ENCODE measurements at regions not wholly inside any gene's neighbourhood (a gene's known extent, or its start where the extent isn't known, plus 50 kb on each side); places are given as distances from the start of the nearest gene placed in this dataset.

DNA sequence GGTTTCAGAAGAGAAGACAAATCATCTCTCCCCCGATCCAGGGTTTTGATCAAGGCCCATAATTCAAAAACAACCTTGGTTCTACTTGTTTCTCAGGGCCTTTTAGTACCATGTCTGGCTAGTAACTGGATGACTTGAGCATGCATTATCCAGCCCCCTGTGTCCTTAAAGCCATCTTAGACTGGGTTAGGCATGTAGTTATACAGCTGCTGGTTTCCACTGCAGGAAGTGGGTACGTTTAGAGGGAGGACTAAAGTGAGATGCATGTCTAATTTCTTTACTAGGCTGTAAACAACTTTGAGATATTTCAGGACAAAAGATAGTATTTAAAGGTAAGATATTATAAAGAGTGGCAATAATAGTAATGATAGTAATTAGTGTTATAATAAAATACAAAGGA lies 372.0 kb downstream of the PLK2 start:
- Histone ChIP-seq H3K27me3 (ENCODE audit: control insufficient read depth, insufficient read depth, low read length) (no peaks in the 10 kb centered on the region), H3K4me3 (ENCODE audit: low read depth in 2 of 2, low read length in 2 of 2) (no peak overlapping the region), H3K4me1 (ENCODE audit: control insufficient read depth, insufficient read depth, low read length) (peaks cover 14% of the 10 kb centered on the region; the same call in 1 of the 2 replicates), H3K27ac (ENCODE audit: low read length) (peak overlapping the region; percentile 90), H3K9me3 (ENCODE audit: control insufficient read depth, insufficient read depth, low read depth, low read length) (no peaks in the 10 kb centered on the region), H3K36me3 (ENCODE audit: control insufficient read depth, insufficient read depth, low read length) (no peaks in the 10 kb centered on the region)
- ATAC-seq = no peak
- CTCF ChIA-PET = no interaction called here
- BruUV-seq (replicated peaks) = no TSS peak
- TF ChIP-seq, protein P1, sequence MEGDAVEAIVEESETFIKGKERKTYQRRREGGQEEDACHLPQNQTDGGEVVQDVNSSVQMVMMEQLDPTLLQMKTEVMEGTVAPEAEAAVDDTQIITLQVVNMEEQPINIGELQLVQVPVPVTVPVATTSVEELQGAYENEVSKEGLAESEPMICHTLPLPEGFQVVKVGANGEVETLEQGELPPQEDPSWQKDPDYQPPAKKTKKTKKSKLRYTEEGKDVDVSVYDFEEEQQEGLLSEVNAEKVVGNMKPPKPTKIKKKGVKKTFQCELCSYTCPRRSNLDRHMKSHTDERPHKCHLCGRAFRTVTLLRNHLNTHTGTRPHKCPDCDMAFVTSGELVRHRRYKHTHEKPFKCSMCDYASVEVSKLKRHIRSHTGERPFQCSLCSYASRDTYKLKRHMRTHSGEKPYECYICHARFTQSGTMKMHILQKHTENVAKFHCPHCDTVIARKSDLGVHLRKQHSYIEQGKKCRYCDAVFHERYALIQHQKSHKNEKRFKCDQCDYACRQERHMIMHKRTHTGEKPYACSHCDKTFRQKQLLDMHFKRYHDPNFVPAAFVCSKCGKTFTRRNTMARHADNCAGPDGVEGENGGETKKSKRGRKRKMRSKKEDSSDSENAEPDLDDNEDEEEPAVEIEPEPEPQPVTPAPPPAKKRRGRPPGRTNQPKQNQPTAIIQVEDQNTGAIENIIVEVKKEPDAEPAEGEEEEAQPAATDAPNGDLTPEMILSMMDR (IDR thresholded peaks at IDR 0.05) = no peak
- TF ChIP-seq SIN3A (IDR thresholded peaks at IDR 0.05; ENCODE audit: borderline replicate concordance, insufficient read depth, low read depth, low read length) = no peak
- TF ChIP-seq, protein P2, sequence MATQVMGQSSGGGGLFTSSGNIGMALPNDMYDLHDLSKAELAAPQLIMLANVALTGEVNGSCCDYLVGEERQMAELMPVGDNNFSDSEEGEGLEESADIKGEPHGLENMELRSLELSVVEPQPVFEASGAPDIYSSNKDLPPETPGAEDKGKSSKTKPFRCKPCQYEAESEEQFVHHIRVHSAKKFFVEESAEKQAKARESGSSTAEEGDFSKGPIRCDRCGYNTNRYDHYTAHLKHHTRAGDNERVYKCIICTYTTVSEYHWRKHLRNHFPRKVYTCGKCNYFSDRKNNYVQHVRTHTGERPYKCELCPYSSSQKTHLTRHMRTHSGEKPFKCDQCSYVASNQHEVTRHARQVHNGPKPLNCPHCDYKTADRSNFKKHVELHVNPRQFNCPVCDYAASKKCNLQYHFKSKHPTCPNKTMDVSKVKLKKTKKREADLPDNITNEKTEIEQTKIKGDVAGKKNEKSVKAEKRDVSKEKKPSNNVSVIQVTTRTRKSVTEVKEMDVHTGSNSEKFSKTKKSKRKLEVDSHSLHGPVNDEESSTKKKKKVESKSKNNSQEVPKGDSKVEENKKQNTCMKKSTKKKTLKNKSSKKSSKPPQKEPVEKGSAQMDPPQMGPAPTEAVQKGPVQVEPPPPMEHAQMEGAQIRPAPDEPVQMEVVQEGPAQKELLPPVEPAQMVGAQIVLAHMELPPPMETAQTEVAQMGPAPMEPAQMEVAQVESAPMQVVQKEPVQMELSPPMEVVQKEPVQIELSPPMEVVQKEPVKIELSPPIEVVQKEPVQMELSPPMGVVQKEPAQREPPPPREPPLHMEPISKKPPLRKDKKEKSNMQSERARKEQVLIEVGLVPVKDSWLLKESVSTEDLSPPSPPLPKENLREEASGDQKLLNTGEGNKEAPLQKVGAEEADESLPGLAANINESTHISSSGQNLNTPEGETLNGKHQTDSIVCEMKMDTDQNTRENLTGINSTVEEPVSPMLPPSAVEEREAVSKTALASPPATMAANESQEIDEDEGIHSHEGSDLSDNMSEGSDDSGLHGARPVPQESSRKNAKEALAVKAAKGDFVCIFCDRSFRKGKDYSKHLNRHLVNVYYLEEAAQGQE (IDR thresholded peaks at IDR 0.05; ENCODE audit: insufficient read depth in 1 of 2, low read depth in 2 of 2, low read length in 1 of 2) = no peak
- TF ChIP-seq POLR2AphosphoS5 (IDR thresholded peaks at IDR 0.05; ENCODE audit: low read depth, low read length) = no peak
- no peak for TF ChIP-seq TCF7L2 (IDR thresholded peaks at IDR 0.05; ENCODE audit: low read depth, low read length)
- intact Hi-C loops (cut with micrococcal nuclease; ENCODE audit: unreplicated experiment) = no loop called here
- in situ Hi-C loops (cut with HindIII; ENCODE audit: low pct_unique_long_range_greater_than_20kb, low sequenced_read_pairs) = no loop called here
- POLR2A ChIA-PET = no interaction called here
- DNase-seq (ENCODE audit: low read depth, low spot score) = no peak

DNA sequence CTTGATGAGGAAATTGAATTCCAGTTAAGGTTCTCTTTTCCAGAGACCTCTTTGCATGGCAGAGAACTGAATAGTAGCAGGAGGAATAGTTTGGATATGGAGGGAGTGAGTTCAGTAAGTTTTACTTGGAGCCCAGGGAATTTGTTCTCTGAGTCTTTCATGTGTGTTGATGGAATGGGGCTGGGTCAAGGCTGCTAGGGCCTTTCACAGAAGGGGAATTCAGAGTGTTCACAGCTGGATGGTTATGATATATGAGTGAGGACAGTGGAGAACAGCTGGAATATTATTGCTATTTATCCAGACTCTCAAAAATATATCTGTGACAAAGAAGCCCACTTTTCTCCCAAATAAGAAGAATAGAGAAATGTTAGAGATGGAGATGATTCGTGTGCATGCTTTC lies 372.8 kb downstream of the PLK2 start:
- ATAC-seq (no peak), DNase-seq (ENCODE audit: low read depth, low spot score) (no peak)
- Histone ChIP-seq H3K27ac (ENCODE audit: low read length) (peak overlapping the region; percentile 90), H3K4me1 (ENCODE audit: control insufficient read depth, insufficient read depth, low read length) (peaks cover 14% of the 10 kb centered on the region; the same call in 1 of the 2 replicates), H3K9me3 (ENCODE audit: control insufficient read depth, insufficient read depth, low read depth, low read length) (no peaks in the 10 kb centered on the region), H3K4me3 (ENCODE audit: low read depth in 2 of 2, low read length in 2 of 2) (no peak overlapping the region), H3K27me3 (ENCODE audit: control insufficient read depth, insufficient read depth, low read length) (no peaks in the 10 kb centered on the region), H3K36me3 (ENCODE audit: control insufficient read depth, insufficient read depth, low read length) (no peaks in the 10 kb centered on the region)
- no TSS peak for BruUV-seq (replicated peaks)
- no peak for TF ChIP-seq POLR2AphosphoS5 (IDR thresholded peaks at IDR 0.05; ENCODE audit: low read depth, low read length)
- no peak for TF ChIP-seq SIN3A (IDR thresholded peaks at IDR 0.05; ENCODE audit: borderline replicate concordance, insufficient read depth, low read depth, low read length)
- TF ChIP-seq, protein P1 (IDR thresholded peaks at IDR 0.05) = no peak
- no peak for TF ChIP-seq TCF7L2 (IDR thresholded peaks at IDR 0.05; ENCODE audit: low read depth, low read length)
- TF ChIP-seq, protein P2 (IDR thresholded peaks at IDR 0.05; ENCODE audit: insufficient read depth in 1 of 2, low read depth in 2 of 2, low read length in 1 of 2) = no peak
- in situ Hi-C loops (cut with HindIII; ENCODE audit: low pct_unique_long_range_greater_than_20kb, low sequenced_read_pairs) = no loop called here
- intact Hi-C loops (cut with micrococcal nuclease; ENCODE audit: unreplicated experiment) = no loop called here
- ChIA-PET CTCF (no interaction called here), POLR2A (interaction anchor here (0.6 kb wide), 1 partner anchor 40 kb away, joined by 3 read pairs; no protein-coding TSS in a partner anchor)

Data from Panc1 (cell line).